ENCODE measurements at regions not wholly inside any gene's neighbourhood (a gene's known extent, or its start where the extent isn't known, plus 50 kb on each side); places are given as distances from the start of the nearest gene placed in this dataset.

GRCh38 chr12:125201940-125202339, 136.7 kb downstream of the AACS start:
- intact Hi-C loops (cut with micrococcal nuclease), result no loop called here
- Histone ChIP-seq H3K4me3 (replicated peaks in 1 of 3; ENCODE audit: insufficient read depth in 1 of 3, low read depth in 1 of 3, low read length in 3 of 3) (no peak overlapping the region), H3K27ac (ENCODE audit: insufficient read depth, low read depth, low read length) (no peak overlapping the region), H3K27me3 (ENCODE audit: control insufficient read depth in 2 of 2, insufficient read depth in 2 of 2, low read length in 2 of 2) (no peaks in the 10 kb centered on the region), H3K36me3 (ENCODE audit: control insufficient read depth in 2 of 2, extremely low read depth in 1 of 2, insufficient read depth in 2 of 2, low read length in 2 of 2) (no peaks in the 10 kb centered on the region), H3K9me3 (replicated peaks; ENCODE audit: control insufficient read depth, insufficient read depth, low read length) (no peaks in the 10 kb centered on the region), H3K9me1 (replicated peaks; ENCODE audit: control insufficient read depth, extremely low read depth, insufficient read depth, low read length) (no peaks in the 10 kb centered on the region), H4K20me1 (replicated peaks; ENCODE audit: control insufficient read depth, extremely low read depth, insufficient read depth, low read length) (no peaks in the 10 kb centered on the region), H3K79me2 (ENCODE audit: control insufficient read depth, insufficient read depth, low read length) (no peaks in the 10 kb centered on the region), H3K4me1 (ENCODE audit: control insufficient read depth, extremely low read depth, insufficient read depth, low read length) (no peaks in the 10 kb centered on the region), H2AFZ (ENCODE audit: low read depth, low read length) (no peak overlapping the region), H3K4me2 (ENCODE audit: insufficient read depth, low read length) (no peak overlapping the region), H3K9ac (replicated peaks; ENCODE audit: extremely low read depth, insufficient read depth, low read length) (no peak overlapping the region)
- CTCF ChIA-PET, result interaction anchor here (3.7 kb wide), 1 partner anchor 18 kb away, joined by 45 read pairs; no protein-coding TSS in a partner anchor
- POLR2A ChIA-PET, result no interaction called here
- DNase-seq (ENCODE audit: low read depth, low spot score), result no peak
- FAIRE-seq, result no peak
- dilution Hi-C loops (cut with MboI; ENCODE audit: extremely low pct_ligation_motif_present, low sequenced_read_pairs), result no loop called here
- TF ChIP-seq CTCF (IDR thresholded peaks at IDR 0.05; ENCODE audit: extremely low read depth in 1 of 2, insufficient read depth in 1 of 2, low read depth in 1 of 2, low read length in 2 of 2) (no peak), POLR2A (IDR thresholded peaks at IDR 0.05; ENCODE audit: low read depth, low read length) (no peak), POLR2AphosphoS5 (IDR thresholded peaks at IDR 0.05; ENCODE audit: insufficient read depth, low read depth, low read length) (no peak), GATA2 (IDR thresholded peaks at IDR 0.05; ENCODE audit: insufficient read depth, insufficient read length, low read depth, low read length) (no peak), EZH2 (IDR thresholded peaks at IDR 0.05; ENCODE audit: borderline replicate concordance, low read depth, low read length, severe bottlenecking) (no peak), FOS (IDR thresholded peaks at IDR 0.05; ENCODE audit: borderline replicate concordance, insufficient read depth, low read length) (no peak), MAX (IDR thresholded peaks at IDR 0.05; ENCODE audit: insufficient read depth, insufficient read length) (no peak), JUN (IDR thresholded peaks at IDR 0.05; ENCODE audit: borderline replicate concordance, insufficient read depth, insufficient read length, low read depth) (no peak), MYC (IDR thresholded peaks at IDR 0.05; ENCODE audit: low read depth, low read length) (no peak)
- no TSS peak for BruUV-seq (replicated peaks)

All from endothelial cell of umbilical vein (primary cell).